Embryonic facial prominence (tissue), 1 donor: ENCODE measurements at regions not wholly inside any gene's neighbourhood (a gene's known extent, or its start where the extent isn't known, plus 50 kb on each side); places are given as distances from the start of the nearest gene placed in this dataset.

ENCODE experiments used
- DNase-seq: peaks from one replicate; pipeline ENCODE4 v3.0.0-alpha.2; 2016; ENCODE audit errors: extremely low spot score

DNA sequence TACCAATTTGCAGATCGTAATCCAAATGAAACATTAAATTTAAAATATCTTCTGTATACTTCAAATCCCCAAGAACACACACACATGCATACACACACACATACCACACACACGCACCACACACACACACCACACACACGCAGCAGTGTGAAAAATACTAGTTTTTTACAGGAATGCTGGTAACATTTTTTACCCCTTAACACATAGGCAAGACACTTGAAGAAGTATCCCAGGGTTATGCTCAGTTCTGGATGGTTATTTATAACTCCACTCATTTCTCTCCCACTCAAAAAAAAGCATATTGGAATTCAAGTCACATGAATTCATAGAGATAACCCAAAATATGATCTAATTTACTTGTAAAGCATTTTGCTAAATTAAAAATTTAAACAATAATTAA lies 325.5 kb upstream of the SLC7A11 start:
- DNase-seq: no peak

- no peak for DNase-seq
These were observed 323.4 kb upstream of the SLC7A11 start for GRCh38 chr4:138565576-138565975.

GRCh38 chr4:138562544-138562991 lies 320.4 kb upstream of the SLC7A11 start:
- no peak for DNase-seq

GRCh38 chr4:138561906-138562305 lies 319.8 kb upstream of the SLC7A11 start:
- no peak for DNase-seq

DNA sequence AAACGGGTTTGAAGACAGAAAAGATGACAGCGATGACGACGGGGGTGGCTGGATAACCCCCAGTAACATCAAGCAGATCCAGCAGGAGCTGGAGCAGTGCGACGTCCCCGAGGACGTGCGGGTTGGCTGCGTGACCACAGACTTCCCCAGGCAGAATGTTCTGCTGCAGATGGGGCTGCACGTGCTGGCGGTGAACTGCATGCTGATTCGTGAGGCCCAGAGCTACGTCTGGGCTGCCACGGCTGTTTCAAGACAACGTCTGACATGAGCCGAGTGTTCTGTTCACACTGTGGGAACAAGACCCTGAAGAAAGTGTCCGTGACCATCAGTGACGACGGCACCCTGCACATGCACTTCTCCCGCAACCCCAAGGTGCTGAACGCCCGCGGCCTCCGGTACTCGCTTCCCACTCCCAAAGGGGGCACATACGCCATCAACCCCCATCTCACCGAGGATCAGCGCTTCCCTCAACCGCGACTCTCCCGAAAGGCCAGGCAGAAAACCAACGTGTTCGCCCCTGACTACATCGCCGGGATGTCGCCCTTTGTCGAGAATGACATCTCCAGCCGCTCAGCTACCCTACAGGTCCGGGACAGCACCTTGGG lies 319.2 kb upstream of the SLC7A11 start:
- DNase-seq: no peak

DNA sequence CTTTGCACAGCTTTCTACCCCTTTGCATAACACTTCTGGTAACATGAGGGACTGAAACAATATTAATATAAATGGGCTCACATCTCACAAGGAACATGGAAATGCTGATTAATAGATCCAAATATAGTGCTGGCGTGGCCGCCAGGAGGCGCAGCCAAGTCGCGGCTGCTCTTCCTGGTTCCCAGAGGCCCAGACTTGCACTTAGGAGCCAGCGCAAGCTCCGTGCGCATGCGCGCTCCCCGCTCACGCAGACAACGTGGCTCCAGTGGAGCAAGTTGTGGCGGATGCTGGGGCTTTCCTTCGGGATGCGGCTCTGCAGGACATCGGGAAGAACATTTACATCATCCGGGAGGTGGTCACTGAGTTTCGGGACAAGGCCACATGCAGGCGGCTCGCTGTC lies 318.3 kb upstream of the SLC7A11 start:
- no peak for DNase-seq

- no peak for DNase-seq
These were observed 316.7 kb upstream of the SLC7A11 start for GRCh38 chr4:138558886-138559285.

DNA sequence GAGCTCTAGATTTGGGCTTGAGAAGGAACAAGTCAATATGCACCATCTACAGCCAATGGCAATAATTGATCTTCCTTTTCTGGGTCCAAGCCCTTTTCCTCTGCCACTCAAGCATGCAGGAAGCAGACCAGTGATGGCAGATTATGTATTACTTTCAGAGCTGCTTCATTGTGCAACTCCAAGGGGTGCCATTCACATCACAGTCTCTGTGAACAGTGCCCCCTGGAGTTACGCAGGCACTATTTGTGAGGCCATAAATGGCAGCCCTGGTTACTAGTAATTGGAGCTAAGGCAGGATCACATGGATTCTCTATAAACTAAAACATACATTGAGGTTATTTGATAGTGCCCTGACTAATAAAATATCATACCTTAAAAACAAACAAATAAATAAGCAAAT lies 313.4 kb upstream of the SLC7A11 start:
- no peak for DNase-seq

DNA sequence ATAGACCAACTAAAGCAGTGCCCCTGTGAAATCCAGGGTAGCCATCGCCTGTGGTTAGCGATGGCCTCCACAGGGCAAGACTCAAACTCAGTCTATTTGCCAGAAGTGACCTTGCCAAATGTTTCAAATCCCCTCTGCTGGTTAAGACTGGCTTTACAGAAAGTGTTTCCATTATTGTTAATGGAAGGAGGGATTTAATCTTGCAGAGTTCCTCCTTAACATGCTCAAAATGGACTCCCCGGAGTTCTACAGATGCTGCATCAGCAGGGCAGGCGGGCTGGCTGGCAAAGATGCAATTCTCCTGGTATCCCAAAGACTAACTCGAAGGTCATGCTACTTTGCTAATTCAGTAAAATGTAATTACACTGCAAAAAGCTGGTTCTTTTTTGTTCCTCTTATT lies 313.0 kb upstream of the SLC7A11 start:
- no peak for DNase-seq

DNA sequence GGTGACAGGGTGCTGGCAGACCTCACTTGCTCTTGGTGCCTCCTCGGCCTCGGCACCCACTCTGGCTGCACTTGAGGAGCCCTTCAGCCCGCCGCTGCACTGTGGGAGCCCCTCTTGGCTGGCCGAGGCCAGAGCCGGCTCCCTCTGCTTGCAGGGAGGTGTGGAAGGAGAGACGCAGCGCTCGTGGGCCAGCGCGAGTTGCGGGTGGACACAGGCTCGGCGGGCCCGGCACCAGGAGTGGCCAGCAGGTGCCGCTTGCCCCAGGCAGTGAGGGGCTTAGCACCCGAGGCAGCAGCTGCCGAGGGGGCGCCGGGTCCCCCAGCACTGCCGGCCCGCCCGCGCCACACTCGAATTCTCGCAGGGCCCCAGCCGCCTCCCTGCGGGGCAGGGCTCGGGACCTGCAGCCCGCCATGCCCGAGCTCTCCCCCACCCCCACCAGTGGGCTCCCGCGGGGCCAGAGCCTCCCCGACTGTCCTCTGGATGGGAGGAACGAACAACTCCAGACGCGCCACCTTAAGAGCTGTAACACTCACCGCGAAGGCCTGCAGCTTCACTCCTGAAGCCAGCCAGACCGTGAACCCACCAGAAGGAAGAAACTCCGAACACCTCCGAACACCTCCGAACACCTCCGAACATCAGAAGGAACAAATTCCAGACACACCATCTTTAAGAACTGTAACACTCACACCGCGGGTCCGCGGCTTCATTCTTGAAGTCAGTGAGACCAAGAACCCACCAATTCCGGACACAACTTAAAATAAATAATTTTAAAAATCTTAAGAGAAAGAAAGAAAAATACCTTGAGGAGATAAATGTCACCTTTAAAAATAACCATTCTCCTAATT lies 311.1 kb upstream of the SLC7A11 start:
- no peak for DNase-seq

GRCh38 chr4:138542191-138542776 lies 300.1 kb upstream of the SLC7A11 start:
- no peak for DNase-seq

DNA sequence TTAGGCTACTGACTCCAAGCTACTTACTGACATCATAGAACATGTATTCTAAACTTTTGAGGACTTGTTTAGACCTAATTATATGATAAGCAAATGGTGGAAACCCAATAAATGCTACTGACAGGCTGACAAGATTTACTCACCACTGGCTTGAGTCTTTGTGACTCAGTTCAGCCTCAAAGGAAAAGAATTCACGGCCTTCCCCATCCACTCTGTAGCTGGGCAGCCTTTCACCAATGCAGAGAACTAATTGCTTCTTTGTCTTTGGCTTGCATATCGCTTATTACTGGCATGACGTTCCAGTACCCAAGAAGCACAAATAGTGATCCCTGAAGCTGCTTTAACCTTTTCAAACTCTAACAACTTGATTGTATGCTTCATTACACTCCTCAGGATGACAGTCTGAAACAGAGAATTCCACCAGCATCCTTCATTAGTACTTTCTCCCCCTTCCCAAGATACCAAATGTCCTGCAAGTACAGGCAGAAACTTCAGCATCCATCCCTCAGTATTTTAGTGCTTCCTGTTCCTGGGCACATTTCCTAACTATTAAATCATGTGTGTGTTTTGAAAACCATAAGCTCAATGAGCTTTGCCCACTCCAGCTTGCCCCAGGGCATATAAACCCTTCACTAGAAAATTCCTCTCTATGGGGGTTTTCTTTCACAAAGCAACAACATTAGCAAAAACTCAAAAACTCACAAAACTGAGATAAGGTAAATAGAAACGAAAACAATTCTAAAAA lies 298.1 kb upstream of the SLC7A11 start:
- DNase-seq: no peak

- DNase-seq: no peak
These were observed 296.6 kb upstream of the SLC7A11 start for GRCh38 chr4:138538743-138539142.

- no peak for DNase-seq
These were observed 295.8 kb upstream of the SLC7A11 start for GRCh38 chr4:138537731-138538490.

DNA sequence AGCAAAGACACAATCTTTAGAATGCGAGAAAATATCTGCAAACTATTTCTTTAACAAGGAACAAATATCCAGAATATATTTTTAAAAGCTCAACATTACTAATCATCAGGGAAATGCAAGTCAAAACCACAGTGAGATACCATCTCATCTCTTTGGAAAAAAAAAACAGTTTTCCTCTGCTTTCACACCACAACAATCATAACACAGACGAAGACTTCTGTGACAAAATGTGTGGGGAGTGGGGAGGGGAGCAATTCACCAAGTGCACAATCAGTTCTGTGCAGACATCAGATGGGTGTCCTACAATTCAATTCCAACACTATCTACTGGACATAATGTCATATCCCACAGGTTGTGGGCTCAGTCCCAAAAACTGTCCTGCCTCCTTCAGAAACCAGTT lies 293.2 kb upstream of the SLC7A11 start:
- DNase-seq: no peak

DNA sequence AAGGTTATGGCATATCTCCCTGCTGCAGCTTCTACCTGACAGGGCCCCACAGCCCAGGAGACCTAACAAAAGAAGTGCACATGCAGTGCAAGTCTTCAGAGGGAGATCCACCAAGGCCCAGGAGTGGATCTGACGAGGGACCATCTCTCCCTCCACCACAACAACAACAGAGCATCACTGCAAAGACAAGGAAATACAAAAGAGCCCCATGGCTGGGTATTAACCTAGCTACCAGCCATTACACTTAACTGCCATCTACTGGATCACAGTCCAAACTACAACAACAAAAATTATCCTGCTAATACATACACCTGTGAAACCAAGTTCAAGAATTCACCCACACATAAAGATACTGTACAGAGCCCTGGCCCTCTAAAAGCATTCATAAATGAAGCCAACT lies 280.2 kb upstream of the SLC7A11 start:
- no peak for DNase-seq

GRCh38 chr4:138521809-138522208 lies 279.7 kb upstream of the SLC7A11 start:
- DNase-seq: no peak

DNA sequence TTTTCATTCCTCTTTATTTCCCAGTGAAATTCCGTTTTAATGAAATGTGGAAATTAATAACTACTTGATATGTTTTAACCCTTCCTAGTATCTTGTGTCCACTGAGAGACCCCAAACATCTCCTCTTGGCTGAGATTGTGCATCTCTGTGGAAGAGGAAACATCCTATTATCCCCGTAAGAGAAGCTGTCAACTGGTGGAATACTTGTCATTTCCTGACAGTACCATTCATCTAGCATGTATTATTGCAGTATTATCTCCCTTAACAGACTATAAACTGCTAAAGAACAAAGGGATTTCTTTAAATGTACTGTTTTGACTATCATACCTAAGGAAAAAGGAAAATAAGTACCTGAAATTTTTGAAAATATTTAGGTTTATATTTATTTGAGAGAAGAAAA lies 277.3 kb upstream of the SLC7A11 start:
- DNase-seq: no peak

GRCh38 chr4:138513535-138513934 lies 271.4 kb upstream of the SLC7A11 start:
- no peak for DNase-seq

- no peak for DNase-seq
These were observed 270.6 kb upstream of the SLC7A11 start for GRCh38 chr4:138512756-138513155.

- DNase-seq: no peak
These were observed 267.9 kb upstream of the SLC7A11 start for GRCh38 chr4:138510053-138510452.

DNA sequence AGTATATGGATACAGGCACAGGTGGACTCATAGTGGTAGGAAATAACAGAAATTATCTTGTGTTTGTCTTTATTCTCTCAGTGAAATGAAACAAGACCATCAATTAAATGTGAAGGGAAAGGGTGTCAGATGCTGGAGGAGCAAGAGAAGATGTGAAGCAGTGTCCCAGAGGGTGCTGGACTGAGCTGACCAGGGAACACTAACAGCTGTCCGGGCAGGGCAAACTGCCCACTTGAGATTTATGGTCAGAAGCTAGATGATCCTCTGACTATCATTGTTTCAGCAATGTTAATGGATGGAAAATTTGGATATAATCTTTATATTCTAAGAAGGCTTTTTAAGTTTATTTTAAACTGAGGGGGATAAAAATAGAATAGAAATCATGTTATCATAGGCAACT lies 267.2 kb upstream of the SLC7A11 start:
- no peak for DNase-seq
